Activated naive CD8-positive, alpha-beta T cell treated with anti-CD3 and anti-CD28 coated beads, Interleukin-2, amount 50 U/mL, for 16 hours (primary cell): ENCODE measurements at regions not wholly inside any gene's neighbourhood (a gene's known extent, or its start where the extent isn't known, plus 50 kb on each side); places are given as distances from the start of the nearest gene placed in this dataset.

Source experiments
- DNase-seq: peaks from one replicate; pipeline ENCODE4 v3.0.0-alpha.2; 2020; ENCODE audit warnings: low read depth, low spot score

GRCh38 chr13:106690779-106691178, 122.8 kb upstream of the ARGLU1 start:
- DNase-seq: no peak

- DNase-seq: no peak
These were observed 122.0 kb upstream of the ARGLU1 start for GRCh38 chr13:106689906-106690305.

GRCh38 chr13:106688940-106689339, 121.0 kb upstream of the ARGLU1 start:
- DNase-seq: no peak

- no peak for DNase-seq
These were observed 118.2 kb upstream of the ARGLU1 start for GRCh38 chr13:106686163-106686562.

- no peak for DNase-seq
These were observed 117.2 kb upstream of the ARGLU1 start for GRCh38 chr13:106685143-106685542.

- no peak for DNase-seq
These were observed 116.0 kb upstream of the ARGLU1 start for GRCh38 chr13:106683918-106684317.

- DNase-seq: no peak
These were observed 115.2 kb upstream of the ARGLU1 start for GRCh38 chr13:106683179-106683578.

GRCh38 chr13:106681997-106682396, 114.1 kb upstream of the ARGLU1 start:
- DNase-seq: no peak

- no peak for DNase-seq
These were observed 113.6 kb upstream of the ARGLU1 start for GRCh38 chr13:106681536-106681935.

GRCh38 chr13:106680796-106681472, 113.0 kb upstream of the ARGLU1 start:
- no peak for DNase-seq

GRCh38 chr13:106678646-106679418, 110.9 kb upstream of the ARGLU1 start:
- no peak for DNase-seq

- no peak for DNase-seq
These were observed 107.4 kb upstream of the ARGLU1 start for GRCh38 chr13:106675311-106675710.

GRCh38 chr13:106660746-106661625, 93.0 kb upstream of the ARGLU1 start:
- no peak for DNase-seq

GRCh38 chr13:106657104-106657503, 89.2 kb upstream of the ARGLU1 start:
- DNase-seq: no peak

- DNase-seq: no peak
These were observed 88.2 kb upstream of the ARGLU1 start for GRCh38 chr13:106656186-106656585.

- no peak for DNase-seq
These were observed 83.5 kb upstream of the ARGLU1 start for GRCh38 chr13:106651442-106651841.

- no peak for DNase-seq
These were observed 82.8 kb upstream of the ARGLU1 start for GRCh38 chr13:106650690-106651205.

- DNase-seq: no peak
These were observed 81.6 kb upstream of the ARGLU1 start for GRCh38 chr13:106649495-106649894.

GRCh38 chr13:106640515-106640914, 72.6 kb upstream of the ARGLU1 start:
- DNase-seq: no peak

GRCh38 chr13:106637519-106637918, 69.6 kb upstream of the ARGLU1 start:
- DNase-seq: no peak

GRCh38 chr13:106636492-106636891, 68.6 kb upstream of the ARGLU1 start:
- DNase-seq: no peak

- DNase-seq: no peak
These were observed 67.7 kb upstream of the ARGLU1 start for GRCh38 chr13:106635616-106636015.
